ENCODE measurements at regions not wholly inside any gene's neighbourhood (a gene's known extent, or its start where the extent isn't known, plus 50 kb on each side); places are given as distances from the start of the nearest gene placed in this dataset.

DNA sequence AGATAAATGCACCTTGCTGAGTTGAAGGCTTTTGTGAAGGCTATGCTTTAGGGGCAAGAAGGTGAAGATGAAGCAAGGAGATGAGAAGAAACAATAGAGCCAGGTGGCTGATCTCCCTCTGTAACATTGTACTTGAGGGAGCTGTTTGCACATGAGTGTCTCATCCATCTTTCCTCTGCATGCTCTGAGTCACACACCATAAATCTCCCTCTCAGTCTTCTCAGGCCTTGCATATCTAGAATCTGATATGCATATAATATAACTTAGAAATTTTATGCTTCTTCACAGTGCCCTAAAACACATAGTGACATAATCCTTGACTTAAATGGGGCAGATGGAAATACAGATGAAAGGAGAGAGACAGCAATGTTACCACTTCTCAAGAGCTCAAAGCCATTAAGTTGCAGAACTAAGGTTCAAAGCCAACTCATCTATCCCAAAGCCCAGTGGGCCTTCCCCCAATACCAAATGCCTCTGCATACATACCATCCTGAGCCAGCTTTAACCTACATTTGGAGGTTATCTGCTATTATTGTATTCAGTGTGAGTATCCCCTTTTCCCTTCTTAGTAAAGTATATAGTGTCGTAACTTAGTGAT is 62.4 kb upstream of the STXBP5 start:
- H3K27me3 ChIP-seq (ENCODE audit: control insufficient read depth, insufficient read depth, low read length) = no peaks in the 10 kb centered on the region
- BruUV-seq (replicated peaks) = no TSS peak
- DNase-seq (ENCODE audit: low read depth, low spot score) = no peak
- peak overlapping the region; percentile 27; the same call in 1 of the 2 replicates for H3K27ac ChIP-seq (ENCODE audit: low read length)
- in situ Hi-C loops (cut with HindIII; ENCODE audit: low pct_unique_long_range_greater_than_20kb, low sequenced_read_pairs) (no loop called here), intact Hi-C loops (cut with micrococcal nuclease; ENCODE audit: unreplicated experiment) (no loop called here)
- ChIA-PET POLR2A (no interaction called here), CTCF (no interaction called here)
- no peaks in the 10 kb centered on the region for H3K9me3 ChIP-seq (ENCODE audit: control insufficient read depth, insufficient read depth, low read depth, low read length)
- H3K4me3 ChIP-seq (ENCODE audit: low read depth in 2 of 2, low read length in 2 of 2) = no peak overlapping the region
- TF ChIP-seq TCF7L2 (IDR thresholded peaks at IDR 0.05; ENCODE audit: low read depth, low read length) (peak; percentile 52; the same call in 1 of the 2 replicates), SIN3A (IDR thresholded peaks at IDR 0.05; ENCODE audit: borderline replicate concordance, insufficient read depth, low read depth, low read length) (no peak)
- no peaks in the 10 kb centered on the region for H3K4me1 ChIP-seq (ENCODE audit: control insufficient read depth, insufficient read depth, low read length)
- H3K36me3 ChIP-seq (ENCODE audit: control insufficient read depth, insufficient read depth, low read length) = no peaks in the 10 kb centered on the region
- peak; percentile 78 for ATAC-seq

DNA sequence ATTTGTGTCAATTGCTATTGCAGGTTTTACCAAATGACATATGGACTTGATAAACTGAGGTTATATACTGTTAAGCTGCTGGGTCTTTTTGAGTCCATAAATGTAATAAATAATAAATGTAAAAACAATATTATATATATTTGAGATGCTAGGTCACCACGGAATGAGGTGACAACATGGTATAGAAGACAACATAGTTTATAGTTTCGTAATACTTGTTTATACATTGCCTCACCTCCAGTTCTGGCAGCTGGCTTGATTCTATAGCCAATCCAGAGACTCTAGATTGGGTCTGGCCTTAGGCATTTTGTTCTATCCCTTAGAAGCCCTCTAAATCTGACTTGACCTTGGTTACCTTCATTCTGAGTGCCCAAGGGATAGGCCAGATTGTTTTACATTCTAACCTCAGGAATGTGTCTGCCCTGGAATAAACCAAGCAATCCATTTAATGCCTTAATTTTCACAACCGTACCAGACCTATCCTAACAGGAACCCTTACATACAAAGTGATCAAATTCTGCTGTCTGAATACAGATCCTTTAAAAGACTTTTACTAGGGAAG is 61.5 kb upstream of the STXBP5 start:
- Histone ChIP-seq H3K9me3 (ENCODE audit: control insufficient read depth, insufficient read depth, low read depth, low read length) (no peaks in the 10 kb centered on the region), H3K4me3 (ENCODE audit: low read depth in 2 of 2, low read length in 2 of 2) (no peak overlapping the region), H3K4me1 (ENCODE audit: control insufficient read depth, insufficient read depth, low read length) (no peaks in the 10 kb centered on the region), H3K36me3 (ENCODE audit: control insufficient read depth, insufficient read depth, low read length) (no peaks in the 10 kb centered on the region), H3K27ac (ENCODE audit: low read length) (no peak overlapping the region; the same call in 1 of the 2 replicates), H3K27me3 (ENCODE audit: control insufficient read depth, insufficient read depth, low read length) (no peaks in the 10 kb centered on the region)
- ATAC-seq = no peak
- TF ChIP-seq, protein P1, sequence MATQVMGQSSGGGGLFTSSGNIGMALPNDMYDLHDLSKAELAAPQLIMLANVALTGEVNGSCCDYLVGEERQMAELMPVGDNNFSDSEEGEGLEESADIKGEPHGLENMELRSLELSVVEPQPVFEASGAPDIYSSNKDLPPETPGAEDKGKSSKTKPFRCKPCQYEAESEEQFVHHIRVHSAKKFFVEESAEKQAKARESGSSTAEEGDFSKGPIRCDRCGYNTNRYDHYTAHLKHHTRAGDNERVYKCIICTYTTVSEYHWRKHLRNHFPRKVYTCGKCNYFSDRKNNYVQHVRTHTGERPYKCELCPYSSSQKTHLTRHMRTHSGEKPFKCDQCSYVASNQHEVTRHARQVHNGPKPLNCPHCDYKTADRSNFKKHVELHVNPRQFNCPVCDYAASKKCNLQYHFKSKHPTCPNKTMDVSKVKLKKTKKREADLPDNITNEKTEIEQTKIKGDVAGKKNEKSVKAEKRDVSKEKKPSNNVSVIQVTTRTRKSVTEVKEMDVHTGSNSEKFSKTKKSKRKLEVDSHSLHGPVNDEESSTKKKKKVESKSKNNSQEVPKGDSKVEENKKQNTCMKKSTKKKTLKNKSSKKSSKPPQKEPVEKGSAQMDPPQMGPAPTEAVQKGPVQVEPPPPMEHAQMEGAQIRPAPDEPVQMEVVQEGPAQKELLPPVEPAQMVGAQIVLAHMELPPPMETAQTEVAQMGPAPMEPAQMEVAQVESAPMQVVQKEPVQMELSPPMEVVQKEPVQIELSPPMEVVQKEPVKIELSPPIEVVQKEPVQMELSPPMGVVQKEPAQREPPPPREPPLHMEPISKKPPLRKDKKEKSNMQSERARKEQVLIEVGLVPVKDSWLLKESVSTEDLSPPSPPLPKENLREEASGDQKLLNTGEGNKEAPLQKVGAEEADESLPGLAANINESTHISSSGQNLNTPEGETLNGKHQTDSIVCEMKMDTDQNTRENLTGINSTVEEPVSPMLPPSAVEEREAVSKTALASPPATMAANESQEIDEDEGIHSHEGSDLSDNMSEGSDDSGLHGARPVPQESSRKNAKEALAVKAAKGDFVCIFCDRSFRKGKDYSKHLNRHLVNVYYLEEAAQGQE (IDR thresholded peaks at IDR 0.05; ENCODE audit: insufficient read depth in 1 of 2, low read depth in 2 of 2, low read length in 1 of 2) = no peak
- no peak for TF ChIP-seq POLR2AphosphoS5 (IDR thresholded peaks at IDR 0.05; ENCODE audit: low read depth, low read length)
- TF ChIP-seq, protein P2, sequence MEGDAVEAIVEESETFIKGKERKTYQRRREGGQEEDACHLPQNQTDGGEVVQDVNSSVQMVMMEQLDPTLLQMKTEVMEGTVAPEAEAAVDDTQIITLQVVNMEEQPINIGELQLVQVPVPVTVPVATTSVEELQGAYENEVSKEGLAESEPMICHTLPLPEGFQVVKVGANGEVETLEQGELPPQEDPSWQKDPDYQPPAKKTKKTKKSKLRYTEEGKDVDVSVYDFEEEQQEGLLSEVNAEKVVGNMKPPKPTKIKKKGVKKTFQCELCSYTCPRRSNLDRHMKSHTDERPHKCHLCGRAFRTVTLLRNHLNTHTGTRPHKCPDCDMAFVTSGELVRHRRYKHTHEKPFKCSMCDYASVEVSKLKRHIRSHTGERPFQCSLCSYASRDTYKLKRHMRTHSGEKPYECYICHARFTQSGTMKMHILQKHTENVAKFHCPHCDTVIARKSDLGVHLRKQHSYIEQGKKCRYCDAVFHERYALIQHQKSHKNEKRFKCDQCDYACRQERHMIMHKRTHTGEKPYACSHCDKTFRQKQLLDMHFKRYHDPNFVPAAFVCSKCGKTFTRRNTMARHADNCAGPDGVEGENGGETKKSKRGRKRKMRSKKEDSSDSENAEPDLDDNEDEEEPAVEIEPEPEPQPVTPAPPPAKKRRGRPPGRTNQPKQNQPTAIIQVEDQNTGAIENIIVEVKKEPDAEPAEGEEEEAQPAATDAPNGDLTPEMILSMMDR (IDR thresholded peaks at IDR 0.05) = no peak
- no peak for TF ChIP-seq TCF7L2 (IDR thresholded peaks at IDR 0.05; ENCODE audit: low read depth, low read length)
- TF ChIP-seq SIN3A (IDR thresholded peaks at IDR 0.05; ENCODE audit: borderline replicate concordance, insufficient read depth, low read depth, low read length) = no peak
- DNase-seq (ENCODE audit: low read depth, low spot score) = no peak
- BruUV-seq (replicated peaks) = no TSS peak
- in situ Hi-C loops (cut with HindIII; ENCODE audit: low pct_unique_long_range_greater_than_20kb, low sequenced_read_pairs) (no loop called here), intact Hi-C loops (cut with micrococcal nuclease; ENCODE audit: unreplicated experiment) (no loop called here)
- ChIA-PET POLR2A (no interaction called here), CTCF (no interaction called here)

DNA sequence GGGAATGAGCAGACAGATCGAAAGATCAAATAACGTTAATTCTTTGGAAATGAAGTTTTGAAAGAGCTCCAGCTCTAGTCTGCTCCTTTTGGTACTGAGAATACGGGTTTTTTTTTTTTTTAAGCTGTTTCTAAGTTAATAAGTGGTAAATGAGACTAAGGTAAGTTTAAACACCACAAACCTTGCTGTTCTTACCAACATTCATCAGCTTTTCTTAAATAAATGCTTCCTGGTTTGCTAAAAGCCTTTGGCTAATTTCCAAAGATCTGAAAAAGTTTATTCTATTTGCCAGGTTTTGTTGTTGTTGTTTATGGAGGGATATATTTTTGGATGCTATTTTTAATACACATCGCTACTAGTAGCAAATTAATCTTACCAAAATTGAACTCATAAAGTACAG is 55.1 kb upstream of the STXBP5 start:
- no peaks in the 10 kb centered on the region for H3K27me3 ChIP-seq (ENCODE audit: control insufficient read depth, insufficient read depth, low read length)
- H3K36me3 ChIP-seq (ENCODE audit: control insufficient read depth, insufficient read depth, low read length) = no peaks in the 10 kb centered on the region
- BruUV-seq (replicated peaks) = no TSS peak
- DNase-seq (ENCODE audit: low read depth, low spot score) (no peak), ATAC-seq (no peak)
- H3K9me3 ChIP-seq (ENCODE audit: control insufficient read depth, insufficient read depth, low read depth, low read length) = no peaks in the 10 kb centered on the region
- CTCF ChIA-PET = no interaction called here
- H3K4me3 ChIP-seq (ENCODE audit: low read depth in 2 of 2, low read length in 2 of 2) = no peak overlapping the region
- POLR2A ChIA-PET = interaction anchor here (0.6 kb wide), 1 partner anchor 291 kb away, joined by 5 read pairs; no protein-coding TSS in a partner anchor
- TF ChIP-seq, protein P1 (IDR thresholded peaks at IDR 0.05; ENCODE audit: insufficient read depth in 1 of 2, low read depth in 2 of 2, low read length in 1 of 2) = no peak
- in situ Hi-C loops (cut with HindIII; ENCODE audit: low pct_unique_long_range_greater_than_20kb, low sequenced_read_pairs) (no loop called here), intact Hi-C loops (cut with micrococcal nuclease; ENCODE audit: unreplicated experiment) (no loop called here)
- H3K27ac ChIP-seq (ENCODE audit: low read length) = no peak overlapping the region
- H3K4me1 ChIP-seq (ENCODE audit: control insufficient read depth, insufficient read depth, low read length) = no peaks in the 10 kb centered on the region
